HG03060 (cell line): ENCODE measurements at regions not wholly inside any gene's neighbourhood (a gene's known extent, or its start where the extent isn't known, plus 50 kb on each side); places are given as distances from the start of the nearest gene placed in this dataset.

Experiments
- ATAC-seq: cut with Tn5 transposase; IDR thresholded peaks from one replicate; pipeline ENCODE4 v1.9.1; 2021; ENCODE audit warnings: low read depth, moderate number of reproducible peaks; ENCODE audit not compliant: unreplicated experiment

GRCh38 chr5:173736923-173737412 is 120.5 kb upstream of the BOD1 start:
- peak; percentile 85 for ATAC-seq

DNA sequence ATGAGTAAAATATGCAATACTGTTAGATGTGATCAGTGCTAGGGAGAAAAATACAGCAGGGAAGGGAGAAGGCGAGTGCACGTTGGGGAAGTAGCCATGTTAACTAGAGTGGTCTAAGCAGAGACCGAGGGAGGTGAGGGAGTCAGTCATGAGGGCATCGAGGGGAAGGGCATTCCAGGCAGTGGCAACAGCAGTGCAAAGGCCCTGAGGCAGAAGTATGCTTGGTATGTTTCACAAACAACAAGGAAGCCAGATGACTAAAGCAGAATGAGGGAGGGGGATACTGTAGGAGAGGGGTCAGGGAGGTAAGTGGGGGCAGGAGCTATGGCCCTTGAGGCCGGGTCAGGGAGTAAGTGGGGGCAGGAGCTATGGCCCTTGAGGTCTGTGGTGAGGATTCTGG is 123.3 kb upstream of the BOD1 start:
- ATAC-seq: no peak

GRCh38 chr5:173740400-173740799 is 124.0 kb upstream of the BOD1 start:
- no peak for ATAC-seq

DNA sequence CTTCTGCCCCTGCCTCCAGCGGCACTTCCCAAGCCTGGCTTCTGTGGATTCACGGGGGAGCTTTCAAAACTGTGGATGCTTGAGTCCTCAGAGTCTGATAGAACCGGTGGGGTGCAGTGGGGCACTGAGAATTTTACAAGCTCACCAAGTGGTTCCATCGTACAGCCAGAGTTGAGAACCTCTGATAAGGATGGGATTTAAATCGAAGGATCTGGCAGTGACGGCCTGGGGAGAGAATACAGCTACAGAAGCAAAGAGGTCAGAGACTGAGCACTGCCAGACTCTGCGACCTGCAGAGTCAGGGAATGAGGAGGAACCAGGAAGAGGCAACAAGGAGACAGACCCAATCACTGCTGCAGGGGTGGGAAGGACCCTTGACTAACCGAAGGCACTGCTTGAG is 124.6 kb upstream of the BOD1 start:
- ATAC-seq: no peak

DNA sequence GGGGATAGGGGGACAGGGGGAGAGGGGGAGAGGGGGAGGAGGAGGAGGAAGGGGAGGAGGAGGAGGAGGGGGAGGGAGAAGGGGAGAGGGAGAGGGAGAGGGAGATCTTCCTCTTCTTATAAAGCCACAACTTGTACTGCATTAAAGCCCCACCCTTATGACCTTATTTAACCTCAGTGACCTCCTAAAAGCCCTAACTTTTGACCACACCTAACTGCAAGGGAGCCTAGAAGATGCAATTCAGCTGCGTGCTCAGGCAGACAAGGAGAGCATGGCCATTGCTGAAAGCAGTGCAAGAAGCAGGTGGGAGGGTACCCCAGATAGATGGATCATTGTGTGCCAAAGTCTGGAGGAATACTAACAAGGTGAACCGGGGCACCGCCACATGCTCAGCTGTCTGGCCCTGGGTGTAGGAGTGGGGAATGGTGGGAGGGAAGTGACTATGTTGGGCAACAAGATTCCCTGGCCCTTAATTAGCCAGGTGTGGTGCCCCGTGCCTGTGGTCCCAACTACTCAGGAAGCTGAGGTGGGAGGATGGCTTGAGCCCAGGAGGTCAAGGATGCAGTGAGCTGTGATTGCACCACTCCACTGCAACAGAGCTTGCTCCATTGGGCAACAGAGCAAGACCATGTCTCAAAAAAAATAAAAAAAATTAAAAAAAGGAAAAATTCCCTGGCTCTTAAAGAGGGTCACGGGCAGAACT is 125.4 kb upstream of the BOD1 start:
- no peak for ATAC-seq

DNA sequence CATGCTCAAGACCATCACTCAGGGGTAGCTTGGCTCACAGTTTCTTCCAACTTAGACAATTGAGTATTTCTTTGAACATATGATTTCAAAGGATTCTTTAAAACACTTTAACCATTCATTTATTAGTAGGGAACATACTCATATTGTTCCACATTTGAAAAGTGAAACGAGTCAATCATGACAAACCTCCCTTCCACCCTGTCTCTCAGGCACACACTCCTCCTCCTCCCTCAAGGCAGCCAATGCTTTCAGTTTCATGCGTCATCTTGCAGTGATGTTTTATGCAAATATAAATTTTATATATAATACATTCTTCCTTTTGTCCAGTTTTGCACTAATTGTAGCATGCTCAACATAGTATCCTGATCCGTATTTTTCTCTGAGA is 126.0 kb upstream of the BOD1 start:
- peak; percentile 41 for ATAC-seq

- ATAC-seq: no peak
Observed at GRCh38 chr5:173743641-173744343, 127.3 kb upstream of the BOD1 start.

GRCh38 chr5:173744551-173744950 is 128.1 kb upstream of the BOD1 start:
- no peak for ATAC-seq

DNA sequence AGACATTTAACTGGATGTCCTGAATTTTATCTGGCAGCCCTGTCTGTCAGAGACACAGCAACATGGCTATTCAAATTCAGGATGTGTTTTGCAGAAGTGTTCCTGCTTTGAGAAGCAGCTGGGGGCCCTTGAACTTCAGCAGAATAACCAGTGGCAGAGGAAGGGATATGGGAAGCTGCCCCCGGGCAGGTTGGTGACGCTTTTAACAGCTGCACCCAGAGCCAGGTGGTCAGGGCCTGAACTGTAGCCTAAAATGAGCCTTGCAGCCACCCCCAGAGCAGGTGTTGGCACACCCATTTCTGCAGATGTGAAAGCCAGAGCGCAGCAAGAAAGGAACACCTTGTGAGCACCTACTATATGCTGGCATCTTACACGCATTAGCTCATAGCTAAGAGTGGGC is 128.7 kb upstream of the BOD1 start:
- ATAC-seq: peak; percentile 59

GRCh38 chr5:173745557-173745956 is 129.1 kb upstream of the BOD1 start:
- ATAC-seq: no peak

DNA sequence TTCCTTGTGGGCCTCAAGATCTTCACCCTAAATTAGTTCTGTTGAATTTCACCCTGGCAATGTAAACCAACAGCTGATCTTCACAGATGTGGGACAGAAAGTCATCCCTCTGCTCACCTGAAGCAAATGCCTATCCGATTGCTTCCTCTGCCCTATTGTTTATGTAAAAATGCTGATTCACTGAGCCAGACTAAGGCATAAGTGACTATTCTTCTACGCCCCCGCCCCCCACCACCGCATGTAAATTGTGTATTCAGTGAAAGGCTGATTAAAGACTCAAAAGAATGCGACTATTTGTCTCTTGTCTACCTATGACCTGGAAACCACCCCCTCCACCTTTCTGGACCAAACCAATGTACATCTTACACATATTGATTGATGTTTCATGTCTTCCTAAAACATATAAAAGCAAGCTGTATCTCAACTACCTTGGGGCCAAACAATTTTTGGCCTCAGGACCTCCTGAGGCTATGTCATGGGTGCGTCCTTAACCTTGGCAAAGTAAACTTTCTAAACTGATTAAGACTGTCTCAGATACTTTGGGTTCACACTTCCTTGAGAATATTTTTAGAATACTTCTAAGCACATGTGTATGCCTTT is 129.7 kb upstream of the BOD1 start:
- no peak for ATAC-seq

DNA sequence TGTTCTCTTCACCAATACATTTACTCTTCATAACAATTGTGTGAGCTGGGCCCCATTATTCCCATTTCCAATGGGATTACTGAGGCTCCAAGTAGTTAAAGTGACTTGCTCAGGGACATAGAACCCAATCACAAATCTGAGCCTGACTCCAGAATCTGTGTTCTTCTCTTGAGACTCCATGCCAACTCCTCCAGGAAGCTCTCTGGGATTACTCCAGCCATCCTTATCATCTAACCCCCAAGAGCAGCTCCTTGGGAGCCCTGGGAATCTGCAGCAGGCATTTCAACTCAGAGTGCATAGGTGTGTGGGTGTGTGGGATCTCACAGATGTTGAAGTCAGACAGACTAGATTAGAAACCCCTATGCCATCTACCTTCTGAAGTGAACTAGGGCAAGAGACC is 131.4 kb upstream of the BOD1 start:
- no peak for ATAC-seq

GRCh38 chr5:173750538-173751265 is 134.3 kb upstream of the BOD1 start:
- ATAC-seq: no peak

GRCh38 chr5:173751266-173751600 is 134.8 kb upstream of the BOD1 start:
- ATAC-seq: no peak

DNA sequence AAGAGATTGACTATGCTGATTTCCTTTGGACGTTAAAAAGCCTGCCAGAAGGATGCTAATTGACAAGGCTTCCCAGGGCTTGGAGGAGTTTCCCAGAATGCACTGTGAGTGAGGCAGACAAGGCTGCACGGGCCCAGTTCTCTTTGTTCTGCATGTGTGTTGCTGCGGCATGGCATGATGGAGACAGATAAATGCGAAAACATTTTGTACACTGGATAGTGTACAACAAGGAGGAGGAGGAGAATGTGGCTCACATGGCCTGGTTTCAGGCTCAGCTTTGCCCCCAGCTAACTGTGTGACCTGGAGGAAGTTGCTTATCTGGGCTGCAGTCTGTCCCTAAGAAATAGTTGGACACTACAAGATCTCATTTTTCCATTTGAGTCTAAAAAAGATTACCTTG is 135.5 kb upstream of the CPEB4 start:
- no peak for ATAC-seq

GRCh38 chr5:173753307-173754168 is 134.6 kb upstream of the CPEB4 start:
- no peak for ATAC-seq

GRCh38 chr5:173755319-173755718 is 132.8 kb upstream of the CPEB4 start:
- ATAC-seq: no peak

DNA sequence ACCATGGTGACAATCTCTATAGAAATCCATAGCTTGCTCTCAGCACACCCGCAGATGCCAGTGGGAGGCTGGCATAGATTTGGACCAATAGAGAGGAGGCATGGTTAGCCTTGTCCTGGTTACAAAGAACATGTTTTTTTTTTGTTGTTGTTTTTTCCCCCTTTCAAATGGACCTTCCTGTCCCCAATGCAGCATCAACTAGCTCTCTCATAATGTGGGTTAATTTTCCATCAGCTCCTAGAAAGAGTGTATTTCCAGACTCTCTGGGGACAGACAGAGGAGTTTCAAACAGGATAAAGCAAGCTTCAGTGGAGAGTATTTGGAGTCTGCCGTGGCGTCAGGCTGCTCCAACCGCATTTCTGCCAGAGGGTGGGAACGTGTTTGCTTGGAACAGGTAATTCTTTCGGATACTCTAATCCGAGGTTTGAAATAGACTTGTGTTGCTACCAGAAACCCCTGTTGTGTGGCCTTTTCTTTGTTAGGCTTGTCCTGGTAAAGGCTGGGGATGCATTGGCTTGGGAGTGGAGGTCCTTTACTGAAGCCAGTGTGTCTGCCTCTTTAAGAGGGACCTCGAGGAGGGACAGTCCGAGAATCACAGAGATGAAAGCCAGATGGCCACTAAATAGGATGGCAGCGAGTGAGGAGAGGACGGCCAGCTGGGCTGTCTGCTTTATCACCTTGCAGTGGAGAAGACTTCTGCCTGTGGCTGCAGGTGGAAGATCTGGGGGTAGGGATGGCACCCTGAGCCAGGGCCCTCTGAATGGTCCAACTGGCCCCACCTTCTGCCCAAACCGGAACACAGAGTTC is 130.5 kb upstream of the CPEB4 start:
- no peak for ATAC-seq

GRCh38 chr5:173758676-173759075 is 129.5 kb upstream of the CPEB4 start:
- ATAC-seq: no peak

GRCh38 chr5:173759691-173760090 is 128.5 kb upstream of the CPEB4 start:
- no peak for ATAC-seq
